CD4-positive, alpha-beta T cell (primary cell): ENCODE measurements at regions not wholly inside any gene's neighbourhood (a gene's known extent, or its start where the extent isn't known, plus 50 kb on each side); places are given as distances from the start of the nearest gene placed in this dataset.

Experiments
- ATAC-seq: fragments of 200-7000 bp; cut with Tn5 transposase; one replicate; pipeline ENCODE4 v1.10.0; 2022; ENCODE audit warnings: mild to moderate bottlenecking; ENCODE audit not compliant: poor library complexity
- CTCF ChIA-PET: fragments of 350-600 bp; sonication (Branson Sonifier 250); formaldehyde crosslinking; loops from one replicate; lab custom pipeline; 2021; ENCODE audit warnings: antibody characterized with exemption, inconsistent platforms; lab: Charles Lee
- POLR2A ChIA-PET: fragments of 350-600 bp; sonication (Branson Sonifier 250); formaldehyde crosslinking; loops from one replicate; lab custom pipeline; 2021; ENCODE audit warnings: antibody characterized with exemption, inconsistent platforms; lab: Charles Lee
- DNase-seq, 14 experiments: peaks; one replicate each; pipeline ENCODE4 v3.0.0-alpha.2; 2013 to 2020; ENCODE audit warnings: mixed read lengths in 2 of 14
- H3K27ac ChIP-seq, 2 donors: one replicate each; pipeline versions ENCODE4 v1.5.1 to v1.7.0; 2013; ENCODE audit warnings: low read length in 2 of 2, low read depth in 1 of 2, mild to moderate bottlenecking in 1 of 2
- H3K27me3 ChIP-seq, 2 experiments: 1 replicate in 1 of 2; 2 replicates in 1 of 2; pipeline versions ENCODE4 v1.6.1 to v1.7.0; 2013; ENCODE audit warnings: low read length in 2 of 2, control low read depth in 1 of 2, mild to moderate bottlenecking in 1 of 2, moderate library complexity in 1 of 2; ENCODE audit not compliant: insufficient read depth in 2 of 2, control insufficient read depth in 1 of 2
- H3K36me3 ChIP-seq: one replicate; pipeline ENCODE4 v1.6.1; 2013; ENCODE audit warnings: low read length, control low read depth; ENCODE audit not compliant: insufficient read depth
- H3K4me1 ChIP-seq: one replicate; pipeline ENCODE4 v1.6.1; 2013; ENCODE audit warnings: low read length, control low read depth; ENCODE audit not compliant: insufficient read depth
- H3K4me3 ChIP-seq: one replicate; pipeline ENCODE4 v1.5.1; 2013; ENCODE audit warnings: mild to moderate bottlenecking, low read length, moderate library complexity
- H3K9me3 ChIP-seq, 2 experiments: 1 replicate in 1 of 2; 2 replicates in 1 of 2; pipeline versions ENCODE4 v1.6.1 to v1.7.0; 2013; ENCODE audit warnings: low read length in 2 of 2, mild to moderate bottlenecking in 2 of 2, control low read depth in 1 of 2, moderate library complexity in 1 of 2; ENCODE audit not compliant: control insufficient read depth in 1 of 2, insufficient read depth in 1 of 2
- H3K27ac Mint-ChIP-seq: one replicate; pipeline ENCODE4 v1.8.0; 2020; ENCODE audit warnings: mixed read lengths
- H3K27me3 Mint-ChIP-seq: one replicate; pipeline ENCODE4 v1.8.0; 2021; ENCODE audit warnings: mixed read lengths
- H3K36me3 Mint-ChIP-seq: one replicate; pipeline ENCODE4 v1.8.0; 2021; ENCODE audit warnings: low read depth, mixed read lengths
- H3K4me1 Mint-ChIP-seq: one replicate; pipeline ENCODE4 v1.8.0; 2021; ENCODE audit warnings: low read depth, mixed read lengths
- H3K4me3 Mint-ChIP-seq: one replicate; pipeline ENCODE4 v1.8.0; 2020; ENCODE audit warnings: mild to moderate bottlenecking, mixed read lengths
- H3K9me3 Mint-ChIP-seq: one replicate; pipeline ENCODE4 v1.8.0; 2020; ENCODE audit warnings: mixed read lengths
- intact Hi-C, 2 experiments: fragments of 100-400 bp; cut with DNase I in 1 of 2; cut with micrococcal nuclease in 1 of 2; formaldehyde crosslinking; loops; one replicate each; pipeline versions ENCODE4 v1.15.1 to v1.9.0; 2023 to 2025; cut with DNase I, micrococcal nuclease
- TF ChIP-seq, protein P1 (sequence below): fragments of 200-600 bp; IDR thresholded peaks from one replicate; pipeline ENCODE4 v1.8.0; 2022; ENCODE audit warnings: antibody characterized with exemption, mild to moderate bottlenecking

DNA sequence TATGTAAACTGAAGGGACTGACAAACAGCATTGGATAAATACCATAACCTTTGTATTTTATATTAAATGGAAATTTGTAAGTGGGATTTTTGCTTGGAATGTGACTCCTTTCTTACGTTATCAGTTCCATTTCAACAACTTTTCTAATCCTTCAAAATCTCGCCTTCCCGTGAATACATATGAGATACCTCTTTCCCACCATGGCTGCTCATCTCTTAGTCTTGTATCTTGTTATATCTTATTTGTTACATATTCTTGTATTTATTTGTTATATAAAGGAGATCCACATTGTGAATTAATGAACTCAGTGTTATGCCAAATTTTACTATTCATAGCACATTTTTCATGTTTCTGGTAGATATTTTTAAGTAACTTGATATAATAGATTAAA is 623.7 kb downstream of the MCTP2 start:
- ATAC-seq (no peak), DNase-seq (no peak)
- peaks cover 2% of the 10 kb centered on the region for H3K9me3 Mint-ChIP-seq
- TF ChIP-seq, protein P1, sequence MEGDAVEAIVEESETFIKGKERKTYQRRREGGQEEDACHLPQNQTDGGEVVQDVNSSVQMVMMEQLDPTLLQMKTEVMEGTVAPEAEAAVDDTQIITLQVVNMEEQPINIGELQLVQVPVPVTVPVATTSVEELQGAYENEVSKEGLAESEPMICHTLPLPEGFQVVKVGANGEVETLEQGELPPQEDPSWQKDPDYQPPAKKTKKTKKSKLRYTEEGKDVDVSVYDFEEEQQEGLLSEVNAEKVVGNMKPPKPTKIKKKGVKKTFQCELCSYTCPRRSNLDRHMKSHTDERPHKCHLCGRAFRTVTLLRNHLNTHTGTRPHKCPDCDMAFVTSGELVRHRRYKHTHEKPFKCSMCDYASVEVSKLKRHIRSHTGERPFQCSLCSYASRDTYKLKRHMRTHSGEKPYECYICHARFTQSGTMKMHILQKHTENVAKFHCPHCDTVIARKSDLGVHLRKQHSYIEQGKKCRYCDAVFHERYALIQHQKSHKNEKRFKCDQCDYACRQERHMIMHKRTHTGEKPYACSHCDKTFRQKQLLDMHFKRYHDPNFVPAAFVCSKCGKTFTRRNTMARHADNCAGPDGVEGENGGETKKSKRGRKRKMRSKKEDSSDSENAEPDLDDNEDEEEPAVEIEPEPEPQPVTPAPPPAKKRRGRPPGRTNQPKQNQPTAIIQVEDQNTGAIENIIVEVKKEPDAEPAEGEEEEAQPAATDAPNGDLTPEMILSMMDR = no peak
- H3K27ac ChIP-seq = no peak overlapping the region
- H3K27me3 Mint-ChIP-seq = no peaks in the 10 kb centered on the region
- no peak overlapping the region for H3K4me3 ChIP-seq
- H3K36me3 ChIP-seq = no peaks in the 10 kb centered on the region
- H3K4me1 ChIP-seq = no peaks in the 10 kb centered on the region
- POLR2A ChIA-PET = no interaction called here
- H3K27me3 ChIP-seq = no peaks in the 10 kb centered on the region
- H3K4me3 Mint-ChIP-seq = no peak overlapping the region
- H3K36me3 Mint-ChIP-seq = no peaks in the 10 kb centered on the region
- H3K9me3 ChIP-seq = peaks cover 0 to 24% of the 10 kb centered on the region in 2 experiments
- H3K27ac Mint-ChIP-seq = no peak overlapping the region
- H3K4me1 Mint-ChIP-seq = no peaks in the 10 kb centered on the region
- CTCF ChIA-PET = no interaction called here
- intact Hi-C loops = no loop called here

DNA sequence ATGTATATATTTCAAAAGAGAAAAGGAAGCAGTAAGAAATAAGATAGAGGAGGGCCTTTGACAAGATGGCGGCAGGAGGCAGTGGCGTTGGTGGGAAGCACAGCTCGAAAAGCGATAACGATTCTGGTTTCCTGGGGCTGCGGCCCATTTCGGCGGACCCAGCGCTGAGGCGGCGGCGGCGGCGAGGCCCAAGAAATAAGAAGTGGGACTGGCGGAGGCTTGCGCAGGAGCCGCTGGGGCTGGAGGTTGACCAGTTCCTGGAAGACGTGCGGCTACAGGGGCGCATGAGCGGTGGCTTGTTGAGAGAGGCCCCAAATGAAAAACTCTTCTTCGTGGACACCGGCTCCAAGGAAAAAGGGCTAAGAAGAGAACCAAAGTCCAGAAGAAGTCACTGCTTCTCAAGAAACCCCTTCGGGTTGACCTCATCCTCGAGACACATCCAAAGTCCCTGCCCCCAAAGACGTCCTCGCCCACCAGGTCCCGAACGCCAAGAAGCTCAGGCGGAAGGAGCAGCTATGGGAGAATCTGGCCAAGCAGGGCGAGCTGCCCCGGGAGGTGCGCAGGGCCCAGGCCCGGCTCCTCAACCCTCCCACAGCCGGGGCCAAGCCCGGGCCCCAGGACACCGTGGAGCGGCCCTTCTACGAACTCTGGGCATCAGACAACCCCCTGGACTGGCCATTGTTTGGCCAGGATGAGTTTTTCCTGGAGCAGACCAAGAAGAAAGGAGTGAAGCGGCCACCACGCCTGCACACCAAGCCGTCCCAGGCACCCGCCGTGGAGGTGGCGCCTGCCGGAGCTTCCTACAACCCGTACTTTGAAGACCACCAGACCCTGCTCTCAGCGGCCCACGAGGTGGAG is 624.3 kb downstream of the MCTP2 start:
- H3K36me3 Mint-ChIP-seq = no peaks in the 10 kb centered on the region
- no peaks in the 10 kb centered on the region for H3K4me1 Mint-ChIP-seq
- H3K36me3 ChIP-seq = no peaks in the 10 kb centered on the region
- H3K4me3 Mint-ChIP-seq = no peak overlapping the region
- peaks cover 0 to 24% of the 10 kb centered on the region in 2 experiments for H3K9me3 ChIP-seq
- TF ChIP-seq, protein P1 = no peak
- no peak overlapping the region for H3K27ac Mint-ChIP-seq
- H3K27me3 Mint-ChIP-seq = no peaks in the 10 kb centered on the region
- POLR2A ChIA-PET = no interaction called here
- no peaks in the 10 kb centered on the region for H3K4me1 ChIP-seq
- H3K4me3 ChIP-seq = no peak overlapping the region
- H3K27me3 ChIP-seq = no peaks in the 10 kb centered on the region
- CTCF ChIA-PET = no interaction called here
- peaks cover 2% of the 10 kb centered on the region for H3K9me3 Mint-ChIP-seq
- intact Hi-C loops = no loop called here
- no peak for ATAC-seq
- no peak overlapping the region for H3K27ac ChIP-seq
- no peak for DNase-seq

DNA sequence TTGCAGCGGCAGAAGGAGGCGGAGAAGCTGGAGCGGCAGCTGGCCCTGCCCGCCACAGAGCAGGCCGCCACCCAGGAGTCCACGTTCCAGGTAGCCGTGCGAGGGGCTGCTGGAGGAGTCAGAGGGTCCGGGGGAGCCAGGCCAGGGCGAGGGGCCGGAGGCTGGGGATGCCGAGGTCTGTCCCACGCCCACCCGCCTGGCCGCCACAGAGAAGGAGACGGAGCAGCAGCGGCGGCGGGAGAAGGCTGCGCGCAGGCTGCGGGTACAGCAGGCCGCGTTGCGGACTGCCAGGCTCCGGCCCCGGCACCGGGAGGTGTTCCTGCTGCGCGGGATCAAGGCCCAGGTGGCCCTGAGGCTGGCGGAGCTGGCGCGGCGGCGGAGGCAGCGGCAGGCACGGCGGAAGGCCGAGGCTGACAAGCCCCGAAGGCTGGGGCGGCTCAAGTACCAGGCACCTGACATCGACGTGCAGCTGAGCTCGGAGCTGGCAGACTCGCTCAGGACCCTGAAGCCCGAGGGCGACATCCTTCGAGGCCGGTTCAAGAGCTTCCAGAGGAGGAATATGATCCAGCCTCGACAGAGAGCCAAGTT is 625.0 kb downstream of the MCTP2 start:
- ATAC-seq = no peak

More for the DNA sequence above, 625.0 kb downstream of the MCTP2 start:
- CTCF ChIA-PET = interaction anchor here (0.6 kb wide), 1 partner anchor 293 kb away, joined by 3 read pairs; no protein-coding TSS in a partner anchor
- intact Hi-C loops = no loop called here
- Histone ChIP-seq H3K4me3 (no peak overlapping the region), H3K27me3 (no peaks in the 10 kb centered on the region), H3K36me3 (no peaks in the 10 kb centered on the region), H3K9me3 (peaks cover 0 to 26% of the 10 kb centered on the region in 2 experiments), H3K27ac (no peak overlapping the region), H3K4me1 (no peaks in the 10 kb centered on the region)
- H3K9me3 Mint-ChIP-seq = peaks cover 2% of the 10 kb centered on the region
- no peaks in the 10 kb centered on the region for H3K4me1 Mint-ChIP-seq
- TF ChIP-seq, protein P1 = no peak
- POLR2A ChIA-PET = no interaction called here
- H3K27me3 Mint-ChIP-seq = no peaks in the 10 kb centered on the region
- no peak overlapping the region for H3K4me3 Mint-ChIP-seq
- no peak for DNase-seq
- no peaks in the 10 kb centered on the region for H3K36me3 Mint-ChIP-seq
- no peak overlapping the region for H3K27ac Mint-ChIP-seq
